B cell (primary cell): ENCODE measurements at regions not wholly inside any gene's neighbourhood (a gene's known extent, or its start where the extent isn't known, plus 50 kb on each side); places are given as distances from the start of the nearest gene placed in this dataset.

Experiments used
- ATAC-seq: fragments of 200-7000 bp; cut with Tn5 transposase; one replicate; pipeline ENCODE4 v1.10.0; 2021; ENCODE audit warnings: low read depth, mild to moderate bottlenecking, moderate number of reproducible peaks, moderate library complexity
- CTCF ChIA-PET: fragments of 350-600 bp; sonication (Branson Sonifier 250); formaldehyde crosslinking; loops from one replicate; lab custom pipeline; 2021; ENCODE audit warnings: antibody characterized with exemption, inconsistent platforms; lab: Charles Lee
- POLR2A ChIA-PET: fragments of 350-600 bp; sonication (Branson Sonifier 250); formaldehyde crosslinking; loops from one replicate; lab custom pipeline; 2021; ENCODE audit warnings: antibody characterized with exemption; lab: Charles Lee
- DNase-seq: peaks from one replicate; pipeline ENCODE4 v3.0.0; 2013
- H2AFZ ChIP-seq: 2 replicates; pipeline ENCODE4 v1.6.1; 2012; ENCODE audit warnings: mild to moderate bottlenecking, low read depth, low read length; ENCODE audit not compliant: insufficient read depth, poor library complexity, severe bottlenecking
- H3K27ac ChIP-seq, 2 donors: 1 replicate in 1 of 2; 2 replicates in 1 of 2; pipeline ENCODE4 v1.5.1; 2012 to 2013; ENCODE audit warnings: low read length in 2 of 2, mild to moderate bottlenecking in 2 of 2, moderate library complexity in 1 of 2
- H3K27me3 ChIP-seq, 4 experiments: fragments of 200-600 bp in 1 of 4; sonication (generic) in 1 of 4; replicated peaks in 1 of 4; 1 replicate in 2 of 4; 2 replicates in 2 of 4; pipeline versions ENCODE4 v1.6.1 to v1.7.0; 2013 to 2016; ENCODE audit warnings: low read length in 3 of 4, mild to moderate bottlenecking in 2 of 4, mixed read lengths in 1 of 4, moderate library complexity in 1 of 4; ENCODE audit not compliant: insufficient read depth in 4 of 4, control insufficient read depth in 3 of 4; ENCODE audit errors: control extremely low read depth in 1 of 4
- H3K36me3 ChIP-seq, 2 experiments: replicated peaks in 1 of 2; 1 replicate in 1 of 2; 2 replicates in 1 of 2; pipeline versions ENCODE4 v1.6.1 to v1.7.1; 2013; ENCODE audit warnings: low read length in 1 of 2; ENCODE audit not compliant: insufficient read depth in 2 of 2, control insufficient read depth in 1 of 2; ENCODE audit errors: control extremely low read depth in 1 of 2, extremely low read depth in 1 of 2
- H3K4me1 ChIP-seq, 2 donors: fragments of 200-600 bp in 1 of 2; sonication (generic) in 1 of 2; 1 replicate in 1 of 2; 2 replicates in 1 of 2; pipeline versions ENCODE4 v1.5.1 to v1.6.1; 2013 to 2017; ENCODE audit warnings: low read length in 2 of 2; ENCODE audit not compliant: control insufficient read depth in 2 of 2, insufficient read depth in 2 of 2
- H3K4me2 ChIP-seq: replicated peaks from 2 replicates; pipeline ENCODE3; 2012; ENCODE audit warnings: mild to moderate bottlenecking, low read depth, low read length; ENCODE audit not compliant: poor library complexity, severe bottlenecking
- H3K4me3 ChIP-seq, 5 experiments: fragments of 200-600 bp in 1 of 5; sonication (generic) in 1 of 5; 1 replicate in 3 of 5; 2 replicates in 2 of 5; pipeline versions ENCODE4 v1.5.1 to v1.7.0; 2011 to 2016; ENCODE audit warnings: low read length in 4 of 5, mild to moderate bottlenecking in 4 of 5, low read depth in 2 of 5, control low read depth in 1 of 5, moderate library complexity in 1 of 5; ENCODE audit not compliant: insufficient read depth in 1 of 5; ENCODE audit errors: control extremely low read depth in 1 of 5, extremely low read depth in 1 of 5
- H3K79me2 ChIP-seq: fragments of 200-600 bp; sonication (generic); one replicate; pipeline ENCODE4 v1.6.0; 2016; ENCODE audit warnings: low read length; ENCODE audit not compliant: control insufficient read depth, insufficient read depth
- H3K9ac ChIP-seq: fragments of 200-600 bp; sonication (generic); 2 replicates; pipeline ENCODE4 v1.6.1; 2017; ENCODE audit warnings: mild to moderate bottlenecking, low read length, moderate library complexity
- H3K9me3 ChIP-seq, 3 donors: one replicate each; pipeline versions ENCODE4 v1.6.1 to v1.7.1; 2013; ENCODE audit warnings: low read length in 2 of 3; ENCODE audit not compliant: control insufficient read depth in 2 of 3, insufficient read depth in 1 of 3; ENCODE audit errors: control extremely low read depth in 1 of 3
- H4K20me1 ChIP-seq: 2 replicates; pipeline ENCODE4 v1.6.0; 2012; ENCODE audit warnings: mild to moderate bottlenecking, low read length; ENCODE audit not compliant: insufficient read depth, control insufficient read depth, poor library complexity, severe bottlenecking
- H3K27ac Mint-ChIP-seq: one replicate; pipeline ENCODE4 v1.8.0; 2021; ENCODE audit warnings: mixed read lengths
- H3K27me3 Mint-ChIP-seq: one replicate; pipeline ENCODE4 v1.8.0; 2021; ENCODE audit warnings: mixed read lengths
- H3K4me1 Mint-ChIP-seq: one replicate; pipeline ENCODE4 v1.8.0; 2021; ENCODE audit warnings: mixed read lengths
- H3K4me3 Mint-ChIP-seq: one replicate; pipeline ENCODE4 v1.8.0; 2021; ENCODE audit warnings: mixed read lengths
- H3K9me3 Mint-ChIP-seq: one replicate; pipeline ENCODE4 v1.8.0; 2022; ENCODE audit warnings: mixed read lengths; ENCODE audit not compliant: insufficient read depth
- CTCF ChIP-seq: fragments of 200-600 bp; IDR thresholded peaks from one replicate; pipeline ENCODE4 v1.8.0; 2022; ENCODE audit warnings: antibody characterized with exemption, mild to moderate bottlenecking
- EZH2 ChIP-seq: IDR thresholded peaks from 2 replicates; pipeline ENCODE4 v1.6.1; 2012; ENCODE audit warnings: borderline replicate concordance, low read depth, mild to moderate bottlenecking, moderate library complexity, low read length; ENCODE audit not compliant: insufficient read depth, poor library complexity, severe bottlenecking
- WGBS: methylation state at CpG from one replicate; pipeline ENCODE4 v1.1.5; 2013; ENCODE audit warnings: missing lambda C conversion rate; ENCODE audit not compliant: insufficient coverage; 5-methylcytosine and 5-hydroxymethylcytosine counted together
- intact Hi-C: fragments of 100-400 bp; cut with micrococcal nuclease; formaldehyde crosslinking; loops from one replicate; pipeline ENCODE4 v1.10.0; 2022

- Histone ChIP-seq H3K9ac (no peak overlapping the region), H3K4me3 (no peak overlapping the region), H3K9me3 (peaks cover 0 to 2% (median 0%) of the 10 kb centered on the region in 3 donors), H3K4me1 (peaks cover 7 to 13% of the 10 kb centered on the region in 2 donors), H4K20me1 (no peaks in the 10 kb centered on the region), H3K79me2 (no peaks in the 10 kb centered on the region), H2AFZ (no peak overlapping the region), H3K36me3 (no peaks in the 10 kb centered on the region), H3K4me2 (no peak overlapping the region), H3K27ac (no peak overlapping the region), H3K27me3 (no peaks in the 10 kb centered on the region)
- CTCF ChIA-PET, result no interaction called here
- TF ChIP-seq EZH2 (no peak), CTCF (no peak)
- H3K4me1 Mint-ChIP-seq, result peaks cover 14% of the 10 kb centered on the region
- no peaks in the 10 kb centered on the region for H3K27me3 Mint-ChIP-seq
- 87% methylated on average over 4 of the region's 5 CpGs for WGBS
- DNase-seq (no peak), ATAC-seq (no peak)
- H3K27ac Mint-ChIP-seq, result no peak overlapping the region
- POLR2A ChIA-PET, result no interaction called here
- intact Hi-C loops, result no loop called here
- no peaks in the 10 kb centered on the region for H3K9me3 Mint-ChIP-seq
- H3K4me3 Mint-ChIP-seq, result no peak overlapping the region
These were observed 151.5 kb upstream of the GOT2 start for GRCh38 chr16:58885528-58886170.

GRCh38 chr16:58884141-58884540 lies 150.0 kb upstream of the GOT2 start:
- H2AFZ ChIP-seq, result no peak overlapping the region
- H3K36me3 ChIP-seq, result no peaks in the 10 kb centered on the region
- H3K4me2 ChIP-seq, result no peak overlapping the region
- no peaks in the 10 kb centered on the region for H3K9me3 Mint-ChIP-seq
- intact Hi-C loops, result no loop called here
- DNase-seq, result no peak
- no peak overlapping the region for H3K4me3 Mint-ChIP-seq
- H3K27ac ChIP-seq, result no peak overlapping the region
- ChIA-PET CTCF (no interaction called here), POLR2A (no interaction called here)
- H3K27me3 ChIP-seq, result peaks cover 0 to 3% (median 0%) of the 10 kb centered on the region in 4 experiments
- no peaks in the 10 kb centered on the region for H4K20me1 ChIP-seq
- H3K9me3 ChIP-seq, result peaks cover 0 to 3% (median 1%) of the 10 kb centered on the region in 3 donors
- no peak for ATAC-seq
- H3K4me1 ChIP-seq, result peaks cover 7 to 13% of the 10 kb centered on the region in 2 donors
- H3K4me3 ChIP-seq, result no peak overlapping the region
- peaks cover 14% of the 10 kb centered on the region for H3K4me1 Mint-ChIP-seq
- H3K27me3 Mint-ChIP-seq, result no peaks in the 10 kb centered on the region
- no peaks in the 10 kb centered on the region for H3K79me2 ChIP-seq
- TF ChIP-seq EZH2 (no peak), CTCF (no peak)
- H3K27ac Mint-ChIP-seq, result no peak overlapping the region
- H3K9ac ChIP-seq, result no peak overlapping the region
